Bronchial epithelial cell (primary cell): ENCODE measurements at regions not wholly inside any gene's neighbourhood (a gene's known extent, or its start where the extent isn't known, plus 50 kb on each side); places are given as distances from the start of the nearest gene placed in this dataset.

Experiments
- DNase-seq: peaks from one replicate; pipeline ENCODE4 v3.0.0-alpha.2; 2010; ENCODE audit warnings: low read depth
- FAIRE-seq: peaks from 2 replicates; lab custom pipeline; 2011; peaks lifted over from hg19 to GRCh38; lab: Jason Lieb, UNC
- H3K27me3 ChIP-seq: 2 replicates; pipeline ENCODE4 v1.5.1; 2011; ENCODE audit warnings: low read length; ENCODE audit not compliant: control insufficient read depth, insufficient read depth
- H3K36me3 ChIP-seq: 2 replicates; pipeline ENCODE4 v1.5.1; 2011; ENCODE audit warnings: low read length; ENCODE audit not compliant: control insufficient read depth, insufficient read depth
- H3K4me3 ChIP-seq: 2 replicates; pipeline ENCODE4 v1.5.1; 2011; ENCODE audit warnings: mild to moderate bottlenecking, low read depth, low read length, control low read depth
- TF ChIP-seq, protein P1 (sequence below): IDR thresholded peaks from 2 replicates; pipeline ENCODE4 v1.5.1; 2011; ENCODE audit warnings: mild to moderate bottlenecking, moderate library complexity, low read length, control low read depth, inconsistent platforms; ENCODE audit not compliant: insufficient read depth, severe bottlenecking

DNA sequence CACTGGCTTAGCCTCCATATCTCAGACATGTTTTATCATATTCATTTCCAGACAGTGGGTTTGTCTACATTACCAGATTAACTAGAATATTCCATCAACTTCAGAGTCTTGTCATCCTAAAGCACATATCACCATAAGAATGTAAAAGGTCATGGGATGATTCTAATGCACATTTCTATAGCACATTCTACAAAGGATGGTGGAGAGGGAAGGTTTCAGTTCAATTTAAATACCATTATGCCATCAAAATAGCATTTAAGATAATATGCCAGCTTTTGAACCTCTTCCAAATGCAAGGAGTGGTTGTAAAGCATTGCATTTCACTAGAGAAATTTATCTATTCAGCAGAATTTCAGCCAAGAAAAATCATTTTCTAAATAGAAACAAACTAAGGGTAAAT is 970.5 kb downstream of the TTLL7 start:
- FAIRE-seq = no peak
- TF ChIP-seq, protein P1, sequence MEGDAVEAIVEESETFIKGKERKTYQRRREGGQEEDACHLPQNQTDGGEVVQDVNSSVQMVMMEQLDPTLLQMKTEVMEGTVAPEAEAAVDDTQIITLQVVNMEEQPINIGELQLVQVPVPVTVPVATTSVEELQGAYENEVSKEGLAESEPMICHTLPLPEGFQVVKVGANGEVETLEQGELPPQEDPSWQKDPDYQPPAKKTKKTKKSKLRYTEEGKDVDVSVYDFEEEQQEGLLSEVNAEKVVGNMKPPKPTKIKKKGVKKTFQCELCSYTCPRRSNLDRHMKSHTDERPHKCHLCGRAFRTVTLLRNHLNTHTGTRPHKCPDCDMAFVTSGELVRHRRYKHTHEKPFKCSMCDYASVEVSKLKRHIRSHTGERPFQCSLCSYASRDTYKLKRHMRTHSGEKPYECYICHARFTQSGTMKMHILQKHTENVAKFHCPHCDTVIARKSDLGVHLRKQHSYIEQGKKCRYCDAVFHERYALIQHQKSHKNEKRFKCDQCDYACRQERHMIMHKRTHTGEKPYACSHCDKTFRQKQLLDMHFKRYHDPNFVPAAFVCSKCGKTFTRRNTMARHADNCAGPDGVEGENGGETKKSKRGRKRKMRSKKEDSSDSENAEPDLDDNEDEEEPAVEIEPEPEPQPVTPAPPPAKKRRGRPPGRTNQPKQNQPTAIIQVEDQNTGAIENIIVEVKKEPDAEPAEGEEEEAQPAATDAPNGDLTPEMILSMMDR = no peak
- H3K27me3 ChIP-seq = no peaks in the 10 kb centered on the region
- H3K36me3 ChIP-seq = no peaks in the 10 kb centered on the region
- H3K4me3 ChIP-seq = no peak overlapping the region
- DNase-seq = no peak

DNA sequence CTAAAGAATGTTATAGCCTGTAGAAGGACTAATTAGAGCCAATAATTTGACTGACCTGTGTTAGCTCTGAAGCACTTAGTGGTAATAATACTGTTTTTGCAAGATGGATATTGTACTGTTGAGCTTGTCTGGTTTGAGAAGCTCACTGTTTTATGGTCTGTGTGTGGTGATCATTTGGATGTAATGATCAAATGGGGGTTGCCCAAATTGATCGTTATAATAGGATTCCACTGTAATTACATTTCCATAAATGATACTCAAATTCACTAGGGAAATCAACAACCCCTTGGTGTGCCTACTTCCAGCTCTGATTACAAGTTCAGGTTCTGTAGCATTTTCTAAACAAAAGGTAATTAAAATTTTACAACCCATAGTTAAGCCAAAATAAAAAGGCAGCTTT is 971.4 kb downstream of the TTLL7 start:
- TF ChIP-seq, protein P1 = no peak
- no peaks in the 10 kb centered on the region for H3K36me3 ChIP-seq
- FAIRE-seq = no peak
- no peak for DNase-seq
- H3K4me3 ChIP-seq = no peak overlapping the region
- no peaks in the 10 kb centered on the region for H3K27me3 ChIP-seq

DNA sequence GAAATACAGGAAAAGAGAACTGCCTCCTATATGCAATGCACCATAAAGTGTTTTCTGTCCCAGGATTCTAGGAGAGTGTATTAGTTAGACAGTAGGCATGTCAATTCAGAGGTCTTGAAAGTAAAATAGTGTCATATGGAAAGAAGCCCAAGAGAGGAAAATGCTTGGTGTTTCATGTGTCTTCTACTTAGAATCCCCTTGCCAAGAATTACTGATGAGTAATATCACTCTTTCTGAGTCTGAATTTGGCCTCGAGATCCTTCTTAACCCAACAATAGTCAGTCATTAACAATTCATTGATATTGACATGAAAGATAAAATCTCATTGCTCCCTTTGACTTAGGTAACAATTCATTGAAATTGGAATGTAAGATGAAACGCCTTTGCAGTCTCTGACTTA is 972.2 kb downstream of the TTLL7 start:
- FAIRE-seq (no peak), DNase-seq (no peak)
- no peaks in the 10 kb centered on the region for H3K27me3 ChIP-seq
- TF ChIP-seq, protein P1 = no peak
- no peak overlapping the region for H3K4me3 ChIP-seq
- H3K36me3 ChIP-seq = no peaks in the 10 kb centered on the region

DNA sequence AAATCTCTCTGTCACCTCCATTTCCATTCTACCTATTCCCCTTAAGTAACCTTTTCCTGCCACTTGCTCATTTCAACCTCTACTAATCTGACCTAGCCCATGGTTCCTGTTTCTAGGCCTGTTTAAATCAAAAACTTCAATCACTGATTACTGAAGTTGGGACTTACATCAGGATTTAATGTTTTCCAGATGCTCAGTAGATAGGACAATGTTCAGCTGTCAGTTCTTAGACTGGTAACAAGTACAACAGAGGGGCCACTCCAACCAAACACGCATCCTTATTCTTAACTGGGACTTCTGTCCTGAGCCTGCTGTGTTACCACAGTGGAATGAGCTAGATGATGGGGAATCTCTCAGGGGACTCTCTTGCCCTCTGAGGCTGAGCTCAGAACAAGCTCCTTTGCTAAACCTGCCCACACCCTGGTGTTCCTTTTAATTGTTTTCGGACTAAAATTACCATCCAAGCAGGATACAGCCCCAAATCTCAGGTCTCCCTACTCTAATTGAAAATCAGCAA is 974.6 kb downstream of the TTLL7 start:
- no peak for DNase-seq
- H3K4me3 ChIP-seq = no peak overlapping the region
- TF ChIP-seq, protein P1 = no peak
- no peaks in the 10 kb centered on the region for H3K27me3 ChIP-seq
- no peaks in the 10 kb centered on the region for H3K36me3 ChIP-seq
- no peak for FAIRE-seq

DNA sequence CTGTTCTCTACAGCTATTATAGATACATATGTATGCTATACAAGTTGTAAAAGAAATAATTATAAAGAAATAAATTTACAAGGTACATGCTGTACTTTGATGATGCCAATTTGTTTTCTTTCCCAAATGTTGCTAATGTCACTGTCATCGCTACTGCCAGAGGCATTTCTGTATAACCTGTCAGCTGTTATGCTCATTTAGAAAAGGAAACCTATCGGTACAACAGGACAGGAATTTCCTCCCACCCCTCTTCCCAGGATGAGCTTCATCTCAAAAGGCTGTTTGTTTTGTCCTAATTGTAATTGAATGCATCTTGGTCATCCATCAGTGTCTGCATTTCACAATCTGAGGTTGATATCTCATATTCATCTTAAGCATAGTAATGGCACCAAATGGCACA is 975.7 kb downstream of the TTLL7 start:
- Histone ChIP-seq H3K36me3 (no peaks in the 10 kb centered on the region), H3K4me3 (no peak overlapping the region), H3K27me3 (no peaks in the 10 kb centered on the region)
- DNase-seq = no peak
- FAIRE-seq = no peak
- TF ChIP-seq, protein P1 = no peak

DNA sequence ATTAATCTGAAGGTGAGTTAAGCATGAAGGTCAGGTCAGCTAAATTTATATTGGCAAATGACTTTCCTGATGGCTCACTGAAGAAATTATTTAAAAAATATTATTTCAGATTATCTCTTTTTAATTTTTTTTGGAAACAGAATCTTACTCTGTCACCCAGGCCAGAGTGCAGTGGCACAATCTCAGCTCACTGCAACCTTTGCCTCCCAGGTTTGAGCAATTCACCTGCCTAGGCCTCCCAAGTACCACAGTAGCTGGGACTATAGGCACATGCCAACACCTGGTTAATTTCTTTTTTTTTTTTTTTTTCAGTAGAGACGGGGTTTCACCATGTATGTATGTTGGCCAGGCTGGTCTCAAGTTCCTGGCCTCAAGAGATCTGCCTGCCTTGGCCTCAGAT is 976.7 kb downstream of the TTLL7 start:
- TF ChIP-seq, protein P1 = no peak
- Histone ChIP-seq H3K27me3 (no peaks in the 10 kb centered on the region), H3K36me3 (no peaks in the 10 kb centered on the region), H3K4me3 (no peak overlapping the region)
- FAIRE-seq (no peak), DNase-seq (no peak)
